WI38 (cell line): ENCODE measurements at regions not wholly inside any gene's neighbourhood (a gene's known extent, or its start where the extent isn't known, plus 50 kb on each side); places are given as distances from the start of the nearest gene placed in this dataset.
"Not testable (repeated sequence)": the region's sequence is repeated elsewhere in the genome, so short reads cannot be mapped to it uniquely, and the experiment has no call there.

ENCODE experiments used
- H3K4me3 ChIP-seq: 2 replicates; pipeline ENCODE4 v1.5.1; 2011; ENCODE audit warnings: low read depth, mild to moderate bottlenecking, control low read depth, low read length
- TF ChIP-seq, protein P1 (sequence below): IDR thresholded peaks from 2 replicates; pipeline ENCODE4 v1.5.1; 2012; ENCODE audit warnings: low read depth, mild to moderate bottlenecking, control low read depth, low read length

DNA sequence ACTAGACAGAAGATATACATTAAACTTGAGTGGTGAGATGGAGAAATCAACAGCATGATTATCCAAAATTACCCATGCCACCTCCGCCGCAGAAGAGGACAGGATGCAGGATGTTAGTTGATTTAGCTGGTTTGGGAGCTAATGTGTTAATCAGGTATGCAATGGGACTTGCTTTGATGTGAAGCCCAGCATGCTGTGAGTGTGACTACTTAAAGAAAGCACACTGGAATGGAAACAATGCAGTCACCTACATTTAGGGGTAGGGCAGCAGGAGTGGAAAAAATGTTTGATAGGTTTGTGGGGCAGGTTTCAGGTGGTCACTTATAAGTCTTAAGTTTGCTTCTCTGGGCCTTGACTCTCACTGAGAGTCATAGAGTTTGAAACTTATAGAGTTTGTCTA lies 170.0 kb upstream of the DAAM1 start:
- H3K4me3 ChIP-seq, result no peak overlapping the region
- TF ChIP-seq, protein P1, sequence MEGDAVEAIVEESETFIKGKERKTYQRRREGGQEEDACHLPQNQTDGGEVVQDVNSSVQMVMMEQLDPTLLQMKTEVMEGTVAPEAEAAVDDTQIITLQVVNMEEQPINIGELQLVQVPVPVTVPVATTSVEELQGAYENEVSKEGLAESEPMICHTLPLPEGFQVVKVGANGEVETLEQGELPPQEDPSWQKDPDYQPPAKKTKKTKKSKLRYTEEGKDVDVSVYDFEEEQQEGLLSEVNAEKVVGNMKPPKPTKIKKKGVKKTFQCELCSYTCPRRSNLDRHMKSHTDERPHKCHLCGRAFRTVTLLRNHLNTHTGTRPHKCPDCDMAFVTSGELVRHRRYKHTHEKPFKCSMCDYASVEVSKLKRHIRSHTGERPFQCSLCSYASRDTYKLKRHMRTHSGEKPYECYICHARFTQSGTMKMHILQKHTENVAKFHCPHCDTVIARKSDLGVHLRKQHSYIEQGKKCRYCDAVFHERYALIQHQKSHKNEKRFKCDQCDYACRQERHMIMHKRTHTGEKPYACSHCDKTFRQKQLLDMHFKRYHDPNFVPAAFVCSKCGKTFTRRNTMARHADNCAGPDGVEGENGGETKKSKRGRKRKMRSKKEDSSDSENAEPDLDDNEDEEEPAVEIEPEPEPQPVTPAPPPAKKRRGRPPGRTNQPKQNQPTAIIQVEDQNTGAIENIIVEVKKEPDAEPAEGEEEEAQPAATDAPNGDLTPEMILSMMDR, result no peak

DNA sequence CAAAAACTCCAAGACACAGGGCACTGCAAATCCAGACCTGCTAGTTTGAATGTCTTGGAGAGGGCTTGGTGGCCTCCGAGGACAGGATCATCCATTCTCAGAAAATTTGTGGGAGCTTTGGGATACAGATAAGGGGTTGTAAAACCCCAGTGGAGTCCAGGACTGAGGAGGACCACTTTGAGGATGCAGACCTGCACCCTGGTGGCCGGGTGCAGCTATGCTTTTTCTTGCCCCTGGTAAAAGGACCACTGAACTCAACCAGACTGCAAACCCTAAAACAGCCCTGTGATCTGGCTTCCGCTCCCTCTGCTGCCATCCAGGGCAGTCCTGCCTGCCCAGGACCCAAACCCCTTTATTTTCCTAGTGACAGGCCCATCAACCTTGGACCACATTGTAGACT lies 169.5 kb upstream of the DAAM1 start:
- TF ChIP-seq, protein P1, result no peak
- H3K4me3 ChIP-seq, result no peak overlapping the region

DNA sequence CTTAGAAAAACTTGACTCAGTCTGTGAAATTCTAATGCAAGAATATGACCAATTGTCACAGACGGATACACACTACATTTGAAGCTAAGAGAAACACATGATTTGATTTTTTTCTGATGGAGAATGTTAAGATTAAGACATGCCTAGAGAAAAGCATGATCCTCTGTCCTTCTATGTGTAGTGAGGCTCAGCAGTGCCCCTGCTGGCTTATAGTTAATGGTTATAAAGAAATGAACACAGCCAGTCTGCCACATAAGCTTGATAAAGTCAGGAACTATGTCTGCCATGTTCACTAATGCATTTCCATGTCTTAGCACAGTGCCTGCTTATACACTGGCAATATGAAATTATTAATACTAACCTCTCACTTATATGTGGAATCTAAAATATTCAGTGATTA lies 168.1 kb upstream of the DAAM1 start:
- TF ChIP-seq, protein P1, result 0 out of 2 replicates have a peak, but pooled peaks have one; percentile 16
- H3K4me3 ChIP-seq, result no peak overlapping the region

DNA sequence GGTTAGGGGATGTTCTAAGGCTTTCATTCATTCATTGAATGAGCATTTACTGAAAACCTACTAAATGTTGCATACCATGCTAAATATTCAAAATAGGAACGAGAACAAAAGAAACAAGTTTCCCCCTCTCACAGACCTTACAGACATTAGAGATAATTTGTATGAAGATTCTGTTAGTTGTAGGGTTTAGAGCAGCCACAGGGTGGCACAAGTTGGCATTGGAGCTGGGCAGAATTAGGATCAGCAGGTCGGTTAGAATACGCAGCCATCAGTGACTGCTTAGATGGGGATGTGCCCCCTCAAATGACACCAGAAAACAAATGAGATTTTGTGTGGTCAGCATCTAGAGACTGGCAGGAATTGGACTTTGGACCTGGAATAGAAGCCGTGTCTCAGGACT lies 166.3 kb upstream of the DAAM1 start:
- no peak overlapping the region for H3K4me3 ChIP-seq
- TF ChIP-seq, protein P1, result 0 out of 2 replicates have a peak, but pooled peaks have one; percentile 22

DNA sequence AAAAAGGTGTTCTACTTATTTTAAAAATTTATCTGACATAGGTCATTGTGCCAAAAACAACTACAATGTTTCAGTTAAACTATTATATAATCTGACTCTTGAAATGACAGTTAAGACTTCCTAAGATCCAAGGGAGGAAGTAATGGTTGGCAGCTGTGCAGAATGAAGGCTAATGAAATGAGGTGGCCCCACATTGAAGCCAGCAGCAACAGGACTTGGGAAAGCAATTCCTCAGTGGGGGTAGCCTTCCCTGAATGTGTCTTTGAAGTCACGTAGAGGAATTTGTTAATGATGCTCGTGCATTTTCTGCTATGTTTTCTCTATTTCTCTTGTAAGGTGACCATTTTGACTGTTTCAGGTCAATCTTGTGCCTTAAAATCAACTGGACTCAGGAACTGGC lies 162.4 kb upstream of the DAAM1 start:
- no peak overlapping the region for H3K4me3 ChIP-seq
- TF ChIP-seq, protein P1, result no peak

DNA sequence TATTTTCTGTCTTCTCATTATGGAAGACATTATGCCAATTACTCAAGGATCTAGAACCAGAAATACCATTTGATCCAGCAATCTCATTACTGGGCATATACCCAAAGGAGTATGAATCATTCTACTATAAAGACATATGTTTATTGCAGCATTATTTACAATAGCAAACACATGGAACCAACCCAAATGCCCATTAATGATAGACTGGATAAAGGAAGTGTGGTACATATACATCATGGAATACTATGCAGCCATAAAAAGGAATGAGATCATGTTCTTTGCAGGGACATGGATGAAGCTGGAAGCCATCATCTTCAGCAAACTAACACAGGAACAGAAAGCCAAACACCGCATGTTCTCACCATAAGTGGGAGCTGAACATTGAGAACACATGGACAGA lies 161.8 kb upstream of the DAAM1 start:
- not testable (repeated sequence) for H3K4me3 ChIP-seq

DNA sequence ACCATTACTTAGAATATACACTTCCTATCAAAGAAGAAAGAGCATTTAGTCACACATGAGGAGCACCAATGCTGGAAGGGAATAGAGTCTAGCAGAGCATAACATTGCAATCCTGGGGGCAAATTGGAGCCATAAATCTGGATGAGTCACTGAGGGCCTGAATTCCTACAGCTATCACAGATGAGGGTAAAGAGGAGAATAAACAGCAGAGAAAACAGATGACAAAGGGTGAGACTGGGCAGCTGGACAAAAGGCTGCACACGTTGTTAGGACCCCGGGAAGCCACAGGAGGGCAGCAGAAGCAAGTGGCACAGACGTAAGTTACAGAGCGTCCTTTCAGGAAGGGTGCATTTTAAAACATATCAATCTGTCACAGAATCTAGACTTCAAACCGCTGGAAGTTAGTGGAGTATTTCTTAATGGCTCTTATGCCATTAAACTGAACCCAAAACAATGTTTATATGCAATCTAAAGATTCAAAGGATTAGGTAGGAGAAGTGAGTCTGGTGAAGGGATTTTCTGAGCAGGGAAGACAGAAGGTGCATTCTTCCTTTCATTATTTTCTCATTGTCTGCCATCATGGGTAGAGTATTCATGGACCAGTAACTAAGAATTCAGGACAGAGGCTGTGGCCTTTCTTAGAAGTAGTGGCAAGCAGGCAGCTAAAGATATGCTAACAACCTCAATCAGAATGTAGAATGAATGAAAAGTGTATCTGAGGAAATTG lies 159.8 kb upstream of the DAAM1 start:
- TF ChIP-seq, protein P1, result peak; percentile 75
- no peak overlapping the region for H3K4me3 ChIP-seq

DNA sequence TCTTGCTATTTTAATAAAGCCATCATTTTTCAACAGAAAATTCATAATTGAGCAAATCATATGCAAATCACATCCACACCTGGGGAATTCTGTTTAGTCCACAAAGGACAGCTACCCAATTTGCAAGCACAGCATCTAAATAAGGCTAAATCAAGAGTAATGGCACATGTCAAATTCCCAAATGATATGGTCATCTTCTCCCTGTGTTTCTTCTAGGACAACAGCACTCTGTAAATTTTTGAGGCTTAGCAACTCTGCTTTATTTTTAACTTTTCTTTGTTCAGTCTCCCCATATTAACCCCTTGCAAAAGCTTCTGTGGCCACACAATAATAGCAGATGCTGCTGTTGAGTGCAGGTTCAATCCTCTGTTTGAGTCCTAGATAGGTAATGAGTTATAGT lies 155.6 kb upstream of the DAAM1 start:
- TF ChIP-seq, protein P1, result no peak
- no peak overlapping the region for H3K4me3 ChIP-seq
